ENCODE measurements at regions not wholly inside any gene's neighbourhood (a gene's known extent, or its start where the extent isn't known, plus 50 kb on each side); places are given as distances from the start of the nearest gene placed in this dataset.

DNA sequence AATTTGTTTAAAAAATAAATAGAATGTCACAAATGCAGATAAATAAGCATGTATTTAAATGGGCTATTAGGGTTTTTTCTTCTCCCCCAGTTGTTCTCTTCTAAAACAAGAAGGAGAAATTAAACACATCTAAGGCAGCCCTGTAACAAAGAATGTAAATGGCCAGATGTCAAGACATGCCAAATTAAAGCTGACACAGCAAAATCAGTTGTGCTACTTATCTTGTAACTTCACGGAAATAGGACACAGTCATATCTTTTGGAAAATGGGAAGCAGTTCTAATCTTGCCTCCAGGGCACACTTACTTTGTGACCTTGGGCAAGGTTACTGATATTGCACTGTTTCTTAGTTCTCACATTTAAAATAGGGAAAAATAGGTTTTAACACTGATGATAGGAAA is 200.1 kb upstream of the NRXN1 start:
- TF ChIP-seq, protein P1, sequence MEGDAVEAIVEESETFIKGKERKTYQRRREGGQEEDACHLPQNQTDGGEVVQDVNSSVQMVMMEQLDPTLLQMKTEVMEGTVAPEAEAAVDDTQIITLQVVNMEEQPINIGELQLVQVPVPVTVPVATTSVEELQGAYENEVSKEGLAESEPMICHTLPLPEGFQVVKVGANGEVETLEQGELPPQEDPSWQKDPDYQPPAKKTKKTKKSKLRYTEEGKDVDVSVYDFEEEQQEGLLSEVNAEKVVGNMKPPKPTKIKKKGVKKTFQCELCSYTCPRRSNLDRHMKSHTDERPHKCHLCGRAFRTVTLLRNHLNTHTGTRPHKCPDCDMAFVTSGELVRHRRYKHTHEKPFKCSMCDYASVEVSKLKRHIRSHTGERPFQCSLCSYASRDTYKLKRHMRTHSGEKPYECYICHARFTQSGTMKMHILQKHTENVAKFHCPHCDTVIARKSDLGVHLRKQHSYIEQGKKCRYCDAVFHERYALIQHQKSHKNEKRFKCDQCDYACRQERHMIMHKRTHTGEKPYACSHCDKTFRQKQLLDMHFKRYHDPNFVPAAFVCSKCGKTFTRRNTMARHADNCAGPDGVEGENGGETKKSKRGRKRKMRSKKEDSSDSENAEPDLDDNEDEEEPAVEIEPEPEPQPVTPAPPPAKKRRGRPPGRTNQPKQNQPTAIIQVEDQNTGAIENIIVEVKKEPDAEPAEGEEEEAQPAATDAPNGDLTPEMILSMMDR (conservative IDR thresholded peaks at IDR 0.05; ENCODE audit: control insufficient read depth, insufficient read depth, low read depth, low read length): no peak
- DNase-seq (ENCODE audit: low read depth): no peak
- H3K4me3 ChIP-seq (ENCODE audit: control insufficient read depth, low read depth, low read length): no peak overlapping the region

DNA sequence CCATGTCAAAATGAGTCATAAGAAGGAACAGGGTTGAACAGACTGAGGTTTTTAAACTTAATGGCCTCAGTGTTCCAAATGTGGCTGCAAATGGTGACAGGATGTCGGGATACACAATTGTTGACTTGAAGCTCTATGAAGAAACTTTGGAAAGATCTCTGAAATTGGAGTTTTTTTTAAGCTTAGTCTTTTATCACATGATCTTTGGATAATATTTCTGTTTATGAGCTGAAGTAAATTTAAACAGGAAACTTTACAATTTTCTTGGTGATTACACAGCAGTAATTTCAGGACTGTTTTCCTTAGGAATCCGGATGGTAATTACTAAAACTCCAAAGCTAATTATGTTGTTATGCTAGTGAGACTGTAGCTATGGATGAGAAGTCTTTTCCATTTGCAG is 199.1 kb upstream of the NRXN1 start:
- H3K4me3 ChIP-seq (ENCODE audit: control insufficient read depth, low read depth, low read length): no peak overlapping the region
- no peak for DNase-seq (ENCODE audit: low read depth)
- TF ChIP-seq, protein P1 (conservative IDR thresholded peaks at IDR 0.05; ENCODE audit: control insufficient read depth, insufficient read depth, low read depth, low read length): no peak

DNA sequence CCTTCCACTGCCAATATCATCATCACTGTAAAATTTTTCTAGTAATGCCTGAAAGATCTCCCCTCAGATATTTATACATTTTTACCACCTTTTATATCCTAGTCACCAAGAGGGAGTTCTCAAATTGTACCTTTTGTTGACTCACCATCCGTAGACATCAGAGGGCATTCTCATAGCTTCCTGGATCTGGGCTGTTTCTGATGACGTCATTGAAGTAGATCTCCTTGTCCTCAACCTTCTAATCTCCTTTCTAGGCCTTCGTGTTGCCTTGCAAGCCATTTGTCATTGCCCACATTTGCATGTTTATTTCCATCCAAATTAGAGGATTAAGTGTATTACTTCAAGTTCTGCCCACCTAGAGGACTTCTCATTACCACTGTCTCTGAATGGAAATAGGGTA is 193.4 kb upstream of the NRXN1 start:
- DNase-seq (ENCODE audit: low read depth): no peak
- H3K4me3 ChIP-seq (ENCODE audit: control insufficient read depth, low read depth, low read length): no peak overlapping the region
- TF ChIP-seq, protein P1 (conservative IDR thresholded peaks at IDR 0.05; ENCODE audit: control insufficient read depth, insufficient read depth, low read depth, low read length): no peak

DNA sequence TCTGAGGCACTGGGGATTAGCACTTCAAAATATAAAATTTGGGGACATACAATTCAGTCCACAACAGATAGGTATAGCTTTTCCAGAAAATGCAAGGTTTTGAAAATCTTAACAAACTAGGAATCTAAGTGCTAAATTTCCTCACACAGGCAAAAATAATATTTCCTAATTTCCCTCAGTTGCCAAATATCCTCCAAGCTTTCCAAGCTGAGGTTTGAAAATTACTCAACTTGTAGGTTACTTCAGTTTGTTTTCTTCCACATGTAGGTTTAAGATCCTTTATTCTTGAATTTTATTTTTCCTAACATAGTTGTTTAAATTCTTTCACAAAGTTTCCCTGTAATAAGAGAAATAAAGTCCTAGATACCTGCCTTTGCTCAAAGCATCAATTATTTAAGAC is 192.9 kb upstream of the NRXN1 start:
- TF ChIP-seq, protein P1 (conservative IDR thresholded peaks at IDR 0.05; ENCODE audit: control insufficient read depth, insufficient read depth, low read depth, low read length): no peak
- DNase-seq (ENCODE audit: low read depth): no peak
- H3K4me3 ChIP-seq (ENCODE audit: control insufficient read depth, low read depth, low read length): no peak overlapping the region

DNA sequence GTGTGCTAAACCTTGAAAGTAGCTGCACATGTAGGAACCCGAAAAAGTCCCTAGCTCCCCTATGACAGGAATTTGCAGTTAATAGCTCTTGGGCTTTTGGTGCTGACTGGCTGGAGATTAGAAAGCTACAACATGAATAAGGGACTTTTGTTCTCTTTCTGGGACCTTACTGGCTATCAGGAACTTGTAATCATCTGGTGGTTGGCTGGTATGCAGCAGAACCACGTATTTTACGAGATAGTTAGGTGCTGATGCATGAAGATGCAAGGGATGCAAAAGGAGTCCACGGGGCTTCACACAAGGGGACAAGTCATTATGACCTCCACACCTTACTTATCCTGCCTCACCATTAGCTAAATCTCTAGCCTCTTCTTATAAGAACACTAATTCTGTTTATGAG is 190.2 kb upstream of the NRXN1 start:
- no peak overlapping the region for H3K4me3 ChIP-seq (ENCODE audit: control insufficient read depth, low read depth, low read length)
- TF ChIP-seq, protein P1 (conservative IDR thresholded peaks at IDR 0.05; ENCODE audit: control insufficient read depth, insufficient read depth, low read depth, low read length): no peak
- DNase-seq (ENCODE audit: low read depth): no peak

DNA sequence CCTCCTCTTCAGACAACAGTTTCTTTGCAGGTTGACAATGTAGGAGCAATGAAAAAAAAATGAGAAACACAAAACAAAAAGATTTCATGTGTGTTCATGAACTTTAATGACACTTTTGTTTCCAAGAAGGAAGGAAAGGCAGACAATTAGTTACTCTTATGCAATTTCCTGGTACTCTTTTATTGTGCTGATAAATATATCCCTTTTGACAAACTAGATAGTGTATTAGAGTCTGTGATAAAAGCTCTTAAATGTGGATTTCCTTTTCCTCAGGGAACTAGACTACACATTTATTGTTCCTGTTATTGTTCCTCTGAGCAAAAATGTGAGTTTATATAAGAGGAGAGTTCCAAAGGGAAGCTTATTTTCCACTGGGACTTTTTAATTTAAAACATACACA is 188.7 kb upstream of the NRXN1 start:
- no peak overlapping the region for H3K4me3 ChIP-seq (ENCODE audit: control insufficient read depth, low read depth, low read length)
- TF ChIP-seq, protein P1 (conservative IDR thresholded peaks at IDR 0.05; ENCODE audit: control insufficient read depth, insufficient read depth, low read depth, low read length): no peak
- no peak for DNase-seq (ENCODE audit: low read depth)

DNA sequence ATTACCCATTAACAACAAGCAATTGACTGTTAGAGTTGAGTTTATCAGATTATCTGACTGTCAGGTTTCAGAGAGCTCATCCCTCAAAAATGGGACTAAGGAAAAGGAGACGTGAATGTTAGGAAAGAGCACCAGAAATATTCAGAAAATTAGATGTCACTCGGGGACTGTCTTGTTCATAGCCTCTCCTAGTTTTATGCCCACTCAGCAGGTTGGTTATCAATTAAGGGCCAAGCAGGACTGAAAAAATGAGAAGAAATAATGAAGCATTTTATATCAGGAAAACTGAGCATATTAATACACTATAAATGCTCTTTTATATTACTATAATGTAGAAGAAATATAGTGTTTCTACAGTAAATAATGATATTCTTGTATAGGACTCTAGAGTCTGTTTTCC is 188.1 kb upstream of the NRXN1 start:
- TF ChIP-seq, protein P1 (conservative IDR thresholded peaks at IDR 0.05; ENCODE audit: control insufficient read depth, insufficient read depth, low read depth, low read length): no peak
- DNase-seq (ENCODE audit: low read depth): no peak
- H3K4me3 ChIP-seq (ENCODE audit: control insufficient read depth, low read depth, low read length): no peak overlapping the region
